COLO668 (cell line): ENCODE measurements at regions not wholly inside any gene's neighbourhood (a gene's known extent, or its start where the extent isn't known, plus 50 kb on each side); places are given as distances from the start of the nearest gene placed in this dataset.
"Not testable (repeated sequence)": the region's sequence is repeated elsewhere in the genome, so short reads cannot be mapped to it uniquely, and the experiment has no call there.

ENCODE experiments used
- DNase-seq: peaks from one replicate; lab custom pipeline; 2025; ENCODE audit not compliant: unreplicated experiment; lab: John Stamatoyannopoulos, UW

- no peak for DNase-seq
Observed at GRCh38 chr3:175989161-175989560, 1130.0 kb downstream of the NAALADL2 start.

DNA sequence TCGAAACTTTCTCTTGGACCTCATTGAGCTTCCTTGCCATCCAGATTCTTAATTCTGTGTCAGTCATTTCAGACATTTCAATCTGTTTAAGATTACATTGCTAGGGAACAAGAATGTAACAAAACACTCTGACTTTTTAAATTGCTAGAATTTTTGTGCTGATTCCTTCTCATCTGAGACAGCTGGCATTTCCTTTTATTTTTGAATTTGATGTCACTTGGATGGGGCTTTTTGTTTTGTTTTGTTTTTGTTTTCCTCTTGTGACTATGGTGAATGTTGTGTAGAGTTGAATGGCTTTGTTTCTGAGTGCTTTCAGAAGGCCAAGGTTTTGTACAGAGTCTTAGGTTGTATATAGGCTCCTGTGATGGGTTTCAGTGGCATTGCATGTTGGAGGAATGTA lies 1129.3 kb downstream of the NAALADL2 start:
- DNase-seq, result no peak

DNA sequence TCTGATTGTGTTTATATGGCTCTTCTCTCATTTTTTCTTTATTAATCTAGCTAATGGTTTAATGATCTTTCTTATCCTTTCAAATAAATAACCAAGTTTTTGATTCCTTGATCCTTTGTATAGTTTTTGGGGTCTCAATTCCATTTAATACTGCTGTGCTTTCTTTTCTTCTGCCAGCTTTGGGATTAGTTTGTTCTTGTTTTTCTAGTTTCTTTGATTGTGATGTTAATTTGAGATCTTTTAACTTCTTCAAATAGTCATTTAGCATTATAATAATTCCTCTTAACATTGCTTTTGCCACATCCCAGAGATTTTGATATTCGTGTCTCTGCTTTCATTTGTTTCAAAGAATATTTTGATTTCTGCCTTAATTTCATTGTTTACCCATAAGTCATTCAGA lies 1126.6 kb downstream of the NAALADL2 start:
- no peak for DNase-seq

- no peak for DNase-seq
Observed at GRCh38 chr3:175983379-175983778, 1124.2 kb downstream of the NAALADL2 start.

DNA sequence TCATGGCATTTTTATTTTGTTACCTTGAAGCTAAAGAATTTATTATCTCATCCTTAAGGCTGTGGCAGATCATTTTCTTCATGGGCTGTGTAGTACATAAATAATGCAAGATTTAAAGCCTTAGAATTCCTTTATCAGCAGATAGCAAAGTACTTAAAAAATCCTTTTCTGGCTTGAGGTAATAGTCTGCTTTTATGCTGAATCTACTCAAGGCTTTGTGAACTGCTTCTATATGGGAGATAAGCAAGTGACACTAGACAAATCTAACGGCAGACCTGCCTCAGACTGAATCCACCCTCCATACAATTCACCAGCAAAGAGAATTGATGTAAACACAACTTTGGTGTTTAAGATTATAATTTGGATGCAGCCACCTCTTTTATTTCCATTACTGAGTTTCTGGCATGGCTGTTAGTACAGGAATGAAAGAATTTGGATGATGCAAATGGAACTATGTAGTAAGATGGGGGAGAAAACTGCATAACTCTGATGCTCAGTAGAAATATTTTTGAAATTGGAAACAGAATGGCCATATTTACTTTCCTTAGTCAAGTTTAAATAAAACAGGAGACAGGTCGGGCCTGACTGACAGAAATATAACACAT lies 1121.5 kb downstream of the NAALADL2 start:
- DNase-seq, result no peak

- DNase-seq, result no peak
Observed at GRCh38 chr3:175977968-175978752, 1119.0 kb downstream of the NAALADL2 start.

DNA sequence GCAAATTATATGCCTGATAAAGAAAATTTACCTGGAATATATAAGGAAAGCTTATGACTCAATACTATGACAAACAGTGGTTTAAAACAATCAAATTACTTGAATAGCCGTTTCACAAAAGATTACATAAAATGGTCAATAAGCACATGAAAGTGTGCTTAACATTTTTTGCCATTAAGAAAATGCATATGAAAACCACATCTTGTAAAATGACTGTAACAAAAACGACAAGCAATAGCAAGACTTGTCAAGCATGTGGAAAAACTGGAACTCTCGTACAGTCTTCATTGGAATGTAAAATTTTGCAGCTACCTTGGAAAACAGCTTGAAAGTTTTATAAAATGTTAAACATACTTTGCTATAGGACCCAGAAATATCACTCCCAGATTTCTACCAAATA lies 1110.3 kb downstream of the NAALADL2 start:
- DNase-seq, result no peak

- DNase-seq, result no peak
Observed at GRCh38 chr3:175965036-175965435, 1105.9 kb downstream of the NAALADL2 start.

GRCh38 chr3:175957427-175957826 lies 1098.3 kb downstream of the NAALADL2 start:
- no peak for DNase-seq

- DNase-seq, result no peak
Observed at GRCh38 chr3:175956964-175957363, 1097.8 kb downstream of the NAALADL2 start.

GRCh38 chr3:175951047-175951694 lies 1092.0 kb downstream of the NAALADL2 start:
- DNase-seq, result no peak

- DNase-seq, result no peak
Observed at GRCh38 chr3:175948041-175948440, 1088.9 kb downstream of the NAALADL2 start.

- DNase-seq, result no peak
Observed at GRCh38 chr3:175941352-175941751, 1082.2 kb downstream of the NAALADL2 start.

GRCh38 chr3:175940881-175941280 lies 1081.7 kb downstream of the NAALADL2 start:
- DNase-seq, result no peak

- no peak for DNase-seq
Observed at GRCh38 chr3:175940243-175940642, 1081.1 kb downstream of the NAALADL2 start.

GRCh38 chr3:175937367-175937766 lies 1078.2 kb downstream of the NAALADL2 start:
- DNase-seq, result not testable (repeated sequence)

GRCh38 chr3:175932586-175932985 lies 1073.5 kb downstream of the NAALADL2 start:
- DNase-seq, result no peak

- DNase-seq, result no peak
Observed at GRCh38 chr3:175919133-175919532, 1060.0 kb downstream of the NAALADL2 start.

- no peak for DNase-seq
Observed at GRCh38 chr3:175916191-175916934, 1057.2 kb downstream of the NAALADL2 start.

DNA sequence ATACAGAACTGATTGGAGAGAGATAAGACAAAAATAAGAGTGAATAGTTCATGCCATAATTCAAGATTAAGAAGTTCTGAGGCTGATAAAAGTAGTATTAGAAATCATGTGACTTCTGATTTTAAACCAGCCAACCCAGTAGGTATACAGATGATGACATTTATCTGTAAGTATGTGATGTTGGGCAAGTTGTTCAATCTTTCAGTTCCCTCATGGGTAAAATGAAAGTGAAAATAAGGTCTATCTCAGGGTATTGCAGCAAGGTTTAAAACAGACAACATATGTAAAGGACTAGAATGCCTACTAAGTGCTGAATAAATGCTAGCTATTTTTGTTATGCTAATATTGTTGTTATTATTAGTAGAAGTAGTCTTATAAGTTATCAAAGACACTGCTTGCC lies 1055.7 kb downstream of the NAALADL2 start:
- no peak for DNase-seq

GRCh38 chr3:175913286-175913685 lies 1054.2 kb downstream of the NAALADL2 start:
- no peak for DNase-seq
